Amniotic stem cell (primary cell): ENCODE measurements at regions not wholly inside any gene's neighbourhood (a gene's known extent, or its start where the extent isn't known, plus 50 kb on each side); places are given as distances from the start of the nearest gene placed in this dataset.

ENCODE experiments used
- DNase-seq: peaks from one replicate; lab custom pipeline; 2025; lab: John Stamatoyannopoulos, UW

- no peak for DNase-seq
These were observed 496.7 kb upstream of the PIK3C3 start for GRCh38 chr18:41458376-41458775.

- DNase-seq: no peak
These were observed 497.2 kb upstream of the PIK3C3 start for GRCh38 chr18:41457765-41458326.

- peak; percentile 26 for DNase-seq
These were observed 498.2 kb upstream of the PIK3C3 start for GRCh38 chr18:41456831-41457230.

GRCh38 chr18:41449612-41450011 lies 505.4 kb upstream of the PIK3C3 start:
- DNase-seq: no peak

GRCh38 chr18:41444943-41445342 lies 510.1 kb upstream of the PIK3C3 start:
- no peak for DNase-seq

DNA sequence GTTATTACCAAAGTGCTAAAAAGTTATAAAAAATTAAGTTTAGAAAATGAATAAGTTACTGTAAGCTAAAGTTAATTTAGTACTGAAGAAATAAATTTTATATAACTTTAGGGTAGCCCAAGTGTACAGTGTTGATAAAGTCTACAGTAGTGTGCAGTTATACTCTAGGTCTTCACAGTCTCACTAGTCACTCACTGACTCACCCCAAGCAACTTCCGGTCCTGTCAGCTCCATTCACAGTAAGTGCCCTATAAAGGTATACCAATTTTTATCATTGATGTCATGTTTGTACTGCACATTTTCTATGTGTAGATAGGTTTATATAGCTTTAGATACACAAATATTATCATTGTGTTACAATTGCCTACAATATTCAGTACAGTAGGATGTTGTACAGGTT lies 518.3 kb upstream of the PIK3C3 start:
- DNase-seq: no peak

DNA sequence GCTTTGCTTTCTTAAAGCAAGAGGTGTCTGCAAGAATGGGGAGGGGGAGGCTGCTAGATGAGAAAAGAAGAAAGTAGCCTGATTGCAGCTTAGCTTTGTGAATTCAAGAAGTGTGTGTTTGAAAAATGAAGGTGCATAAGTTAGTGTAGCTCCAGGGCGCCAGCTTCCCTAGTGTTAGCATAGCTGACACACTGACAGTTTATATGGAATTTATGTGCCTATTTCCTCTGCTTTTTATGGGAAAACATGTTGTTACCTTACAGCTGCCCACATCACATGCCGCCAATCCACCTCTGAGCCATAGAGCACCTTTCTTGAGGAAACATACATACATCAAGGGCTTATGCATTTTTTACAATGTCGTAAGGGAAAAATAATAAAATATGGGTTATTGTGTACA lies 536.4 kb upstream of the PIK3C3 start:
- DNase-seq: no peak

DNA sequence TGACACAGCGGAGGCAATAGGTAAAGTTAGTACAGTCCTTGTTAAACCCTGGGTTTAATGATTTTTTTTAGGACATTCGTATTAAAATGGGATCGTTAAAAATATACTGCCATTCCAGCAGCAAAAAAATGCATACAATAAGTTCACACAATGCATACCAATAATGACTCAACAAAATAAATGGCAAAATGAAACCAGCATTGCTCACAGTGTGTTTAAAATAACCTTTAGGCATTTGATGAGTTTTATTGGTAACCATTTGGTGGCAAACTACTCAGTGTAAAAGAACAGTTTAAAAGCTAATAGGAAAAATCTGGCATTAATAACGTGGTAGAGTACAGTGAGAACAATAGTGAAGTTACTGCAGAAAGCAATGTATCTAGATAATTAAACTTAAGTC lies 539.0 kb upstream of the PIK3C3 start:
- no peak for DNase-seq

DNA sequence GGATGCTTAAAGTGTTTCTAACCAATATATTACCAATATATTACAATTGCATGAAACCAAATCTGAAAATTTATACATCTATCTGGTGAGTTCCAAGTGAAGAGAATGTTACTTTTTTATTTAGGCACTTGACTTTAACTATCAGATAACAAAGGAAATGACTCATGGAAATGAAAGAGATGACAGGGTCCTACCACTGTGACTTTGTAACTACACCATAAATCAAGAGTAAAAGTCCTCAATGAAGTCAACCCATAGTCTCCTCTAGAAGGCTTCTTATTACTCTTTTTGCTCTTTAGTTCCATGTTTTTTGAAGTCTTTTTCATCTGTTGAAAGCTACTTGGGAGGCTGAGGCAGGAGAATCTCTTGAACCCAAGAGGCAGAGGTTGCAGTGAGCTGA lies 545.0 kb upstream of the PIK3C3 start:
- DNase-seq: no peak

- DNase-seq: no peak
These were observed 548.2 kb upstream of the PIK3C3 start for GRCh38 chr18:41406834-41407233.

DNA sequence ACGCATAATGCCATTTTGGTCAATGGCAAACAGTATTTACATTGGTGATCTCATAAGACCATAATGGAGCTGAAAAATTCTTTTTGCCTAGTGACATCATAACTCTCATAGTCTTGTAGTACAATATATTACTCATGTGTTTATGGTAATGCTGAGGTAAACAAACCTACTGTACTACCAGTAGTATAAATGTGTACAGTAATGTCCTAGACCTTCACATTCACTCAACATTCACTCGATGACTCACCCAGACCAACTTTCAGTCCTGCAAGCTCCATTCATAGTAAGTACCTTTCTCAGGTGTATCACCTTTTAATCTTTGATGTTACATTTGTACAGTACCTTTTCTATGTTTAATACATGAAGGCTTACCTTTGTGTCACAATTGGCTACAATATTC lies 558.2 kb upstream of the PIK3C3 start:
- no peak for DNase-seq

DNA sequence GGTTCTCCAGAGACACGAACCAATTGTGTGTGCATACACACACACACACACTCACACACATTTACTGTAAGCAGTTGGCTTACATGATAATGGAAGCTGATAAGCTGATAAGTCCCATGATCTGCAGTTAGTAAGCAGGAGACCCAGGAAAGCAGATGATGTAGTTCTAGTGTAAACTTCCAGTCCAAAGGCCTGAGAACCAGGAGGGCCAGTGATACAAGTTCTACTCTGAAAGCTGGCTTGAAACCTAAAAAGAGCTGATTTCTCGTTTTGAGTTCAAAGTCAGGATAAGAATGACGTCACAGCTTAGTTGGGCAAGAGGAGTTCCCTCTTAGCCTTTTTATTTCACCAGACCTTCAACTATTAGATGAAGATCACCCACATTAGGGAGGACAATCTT lies 558.8 kb upstream of the PIK3C3 start:
- DNase-seq: no peak

- DNase-seq: no peak
These were observed 559.3 kb upstream of the PIK3C3 start for GRCh38 chr18:41395695-41396094.

GRCh38 chr18:41391616-41392595 lies 563.1 kb upstream of the PIK3C3 start:
- peak; percentile 50 for DNase-seq

DNA sequence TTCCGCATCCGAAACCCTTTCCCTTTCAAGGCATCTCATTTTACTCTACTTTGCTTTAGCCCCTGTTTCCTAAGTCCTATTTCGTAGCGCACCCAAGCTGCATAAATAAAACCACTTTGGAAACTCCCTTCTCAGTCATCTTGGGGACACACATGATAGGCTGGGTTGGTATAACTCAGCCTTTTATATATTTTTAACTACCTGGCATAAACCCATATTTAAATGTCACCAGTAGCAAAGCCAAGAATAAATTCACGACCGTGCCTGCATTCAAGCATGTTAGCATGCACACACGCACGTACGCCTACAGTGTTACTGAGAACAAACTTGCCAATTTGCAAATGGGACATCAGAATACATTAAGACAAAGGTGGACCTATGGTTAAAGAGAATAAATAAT lies 564.7 kb upstream of the PIK3C3 start:
- no peak for DNase-seq

GRCh38 chr18:41378598-41378997 lies 576.4 kb upstream of the PIK3C3 start:
- DNase-seq: peak; percentile 13

DNA sequence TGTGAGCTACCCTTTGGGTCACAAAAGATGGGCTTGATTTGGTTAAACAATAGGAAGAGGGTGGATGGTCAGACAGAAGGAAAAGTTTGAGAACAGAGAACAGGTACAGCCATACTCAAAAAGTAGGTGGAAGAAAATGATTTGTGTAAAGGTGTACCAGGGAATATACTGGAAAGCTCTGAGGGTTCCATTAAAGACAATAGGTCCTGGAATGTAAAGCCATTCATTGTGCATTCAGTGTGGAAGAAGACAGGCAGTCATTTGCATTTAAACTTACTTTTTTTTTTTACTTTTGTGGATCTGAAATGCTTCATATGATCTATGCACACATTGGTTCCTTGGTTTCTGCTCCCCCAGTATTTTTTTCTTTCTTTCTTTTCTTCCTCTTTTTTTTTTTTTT lies 581.4 kb upstream of the PIK3C3 start:
- no peak for DNase-seq

DNA sequence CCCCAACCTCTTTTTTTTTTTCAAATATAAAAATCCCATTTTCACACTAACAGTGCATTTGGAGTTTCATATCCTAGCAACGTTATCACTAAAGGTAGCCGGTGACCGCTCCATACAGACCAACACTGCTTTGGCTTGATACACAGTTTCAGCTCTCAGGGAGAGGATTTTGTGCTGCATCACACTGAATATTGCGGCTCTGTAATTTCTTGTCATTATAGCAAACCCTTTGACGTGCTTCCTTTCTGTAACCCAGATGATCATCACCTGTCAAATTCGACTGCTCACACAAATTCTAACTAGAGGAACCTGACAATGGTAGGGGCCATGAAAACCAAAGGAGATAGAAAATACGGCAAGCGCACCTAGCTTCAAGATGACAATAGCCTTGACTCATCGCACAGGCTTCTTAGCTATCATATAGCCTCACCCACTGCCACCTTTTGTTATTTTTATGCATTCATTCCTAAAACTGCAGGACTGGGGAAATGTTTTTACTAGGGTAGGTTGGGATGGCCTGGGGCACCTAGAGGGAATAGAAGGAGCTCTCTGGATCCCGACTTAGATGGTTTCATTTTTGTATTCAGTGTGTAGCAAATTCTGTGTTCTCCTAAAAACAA lies 582.9 kb upstream of the PIK3C3 start:
- no peak for DNase-seq

DNA sequence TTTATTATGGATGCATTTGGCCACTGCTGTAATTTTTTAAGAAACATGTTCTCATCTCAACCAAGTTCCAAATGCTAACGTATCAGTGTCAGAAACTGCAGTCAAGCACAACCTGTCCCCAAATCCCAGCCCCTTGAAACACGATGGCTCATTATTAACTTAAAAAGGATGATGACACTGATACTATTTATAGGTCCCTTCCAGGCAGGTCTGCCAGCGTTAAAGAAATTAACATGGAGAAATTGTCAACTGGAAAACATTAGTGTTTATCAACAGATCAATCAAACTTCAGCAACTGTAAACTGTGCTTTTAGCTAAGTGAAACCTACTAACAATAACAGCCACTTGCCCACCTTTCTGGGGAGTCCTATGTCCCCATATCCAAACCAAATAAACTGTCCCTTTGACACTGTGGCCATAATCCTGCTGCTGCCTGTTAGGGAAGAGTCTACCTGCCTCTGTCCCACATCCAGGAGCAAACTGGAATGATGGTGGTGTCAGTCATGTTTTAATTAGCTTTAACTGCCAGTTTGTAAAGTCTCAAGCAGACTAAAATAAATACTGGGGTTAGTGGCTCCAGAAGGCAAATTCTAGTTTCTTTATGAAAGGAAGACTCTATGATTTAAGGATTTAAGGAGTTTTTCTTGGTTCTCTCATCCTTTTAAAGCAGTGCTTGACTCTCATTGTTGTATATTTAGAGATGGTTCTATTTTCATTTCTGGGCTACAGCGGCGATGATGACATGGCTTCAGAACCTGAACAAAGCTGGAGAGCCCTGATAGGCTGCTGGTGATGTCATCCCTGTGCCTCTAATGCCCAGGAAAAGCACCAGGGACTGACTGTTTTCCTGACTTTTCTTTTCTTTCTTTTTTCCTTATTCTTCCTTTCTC lies 583.6 kb upstream of the PIK3C3 start:
- no peak for DNase-seq

- DNase-seq: no peak
These were observed 584.3 kb upstream of the PIK3C3 start for GRCh38 chr18:41370740-41371139.

- DNase-seq: no peak
These were observed 597.3 kb upstream of the PIK3C3 start for GRCh38 chr18:41357708-41358107.
